Activated naive CD4-positive, alpha-beta T cell treated with anti-CD3 and anti-CD28 coated beads, Interleukin-2, amount 50 U/mL, for 72 hours (primary cell): ENCODE measurements at regions not wholly inside any gene's neighbourhood (a gene's known extent, or its start where the extent isn't known, plus 50 kb on each side); places are given as distances from the start of the nearest gene placed in this dataset.

ENCODE experiments used
- ATAC-seq, 2 donors: fragments of 150-1000 bp; cut with Tn5 transposase; 2 replicates each; pipeline ENCODE4 v1.10.0; 2021; ENCODE audit warnings: mild to moderate bottlenecking in 2 of 2, moderate library complexity in 2 of 2
- DNase-seq, 2 donors: peaks; one replicate each; pipeline ENCODE4 v3.0.0; 2021 to 2022; ENCODE audit warnings: low spot score in 2 of 2
- H3K27ac Mint-ChIP-seq, 2 donors: one replicate each; pipeline ENCODE4 v1.8.0; 2022; ENCODE audit warnings: mild to moderate bottlenecking in 2 of 2, mixed read lengths in 2 of 2
- H3K36me3 Mint-ChIP-seq, 2 donors: one replicate each; pipeline ENCODE4 v1.8.0; 2022; ENCODE audit warnings: mixed read lengths in 2 of 2
- H3K9me3 Mint-ChIP-seq, 2 donors: one replicate each; pipeline ENCODE4 v1.8.0; 2022; ENCODE audit warnings: mixed read lengths in 2 of 2

- ATAC-seq (no peak), DNase-seq (no peak)
- H3K27ac Mint-ChIP-seq, result no peak overlapping the region
Observed at GRCh38 chr6:12586721-12587480, 129.7 kb upstream of the PHACTR1 start.

DNA sequence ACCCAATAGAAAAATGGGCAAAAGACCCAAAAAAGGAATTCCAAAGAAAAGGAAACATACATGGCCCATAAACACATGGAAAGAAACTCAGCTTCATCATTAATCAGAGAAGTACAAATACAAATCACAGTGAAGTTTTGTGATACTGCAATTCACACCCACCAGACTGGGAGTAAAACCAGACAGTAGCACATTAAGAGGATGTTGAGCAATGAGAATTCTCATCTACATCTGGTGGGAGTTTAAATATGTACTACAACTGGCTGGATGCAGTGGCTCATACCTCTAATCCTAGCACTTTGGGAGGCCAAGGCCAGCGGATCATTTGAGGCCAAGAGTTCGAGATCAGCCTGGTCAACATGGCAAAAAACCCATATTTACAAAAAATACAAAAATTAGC, 125.7 kb upstream of the PHACTR1 start:
- DNase-seq (no peak), ATAC-seq (no peak)
- H3K36me3 Mint-ChIP-seq, result no peaks in the 10 kb centered on the region
- H3K27ac Mint-ChIP-seq, result no peak overlapping the region
- no peaks in the 10 kb centered on the region for H3K9me3 Mint-ChIP-seq

More at GRCh38 chr6:12586721-12587480, 129.7 kb upstream of the PHACTR1 start:
- Mint-ChIP-seq H3K9me3 (no peaks in the 10 kb centered on the region), H3K36me3 (no peaks in the 10 kb centered on the region)

GRCh38 chr6:12592634-12593033, 123.9 kb upstream of the PHACTR1 start:
- Mint-ChIP-seq H3K27ac (no peak overlapping the region), H3K9me3 (no peaks in the 10 kb centered on the region), H3K36me3 (no peaks in the 10 kb centered on the region)
- ATAC-seq (no peak), DNase-seq (no peak)

DNA sequence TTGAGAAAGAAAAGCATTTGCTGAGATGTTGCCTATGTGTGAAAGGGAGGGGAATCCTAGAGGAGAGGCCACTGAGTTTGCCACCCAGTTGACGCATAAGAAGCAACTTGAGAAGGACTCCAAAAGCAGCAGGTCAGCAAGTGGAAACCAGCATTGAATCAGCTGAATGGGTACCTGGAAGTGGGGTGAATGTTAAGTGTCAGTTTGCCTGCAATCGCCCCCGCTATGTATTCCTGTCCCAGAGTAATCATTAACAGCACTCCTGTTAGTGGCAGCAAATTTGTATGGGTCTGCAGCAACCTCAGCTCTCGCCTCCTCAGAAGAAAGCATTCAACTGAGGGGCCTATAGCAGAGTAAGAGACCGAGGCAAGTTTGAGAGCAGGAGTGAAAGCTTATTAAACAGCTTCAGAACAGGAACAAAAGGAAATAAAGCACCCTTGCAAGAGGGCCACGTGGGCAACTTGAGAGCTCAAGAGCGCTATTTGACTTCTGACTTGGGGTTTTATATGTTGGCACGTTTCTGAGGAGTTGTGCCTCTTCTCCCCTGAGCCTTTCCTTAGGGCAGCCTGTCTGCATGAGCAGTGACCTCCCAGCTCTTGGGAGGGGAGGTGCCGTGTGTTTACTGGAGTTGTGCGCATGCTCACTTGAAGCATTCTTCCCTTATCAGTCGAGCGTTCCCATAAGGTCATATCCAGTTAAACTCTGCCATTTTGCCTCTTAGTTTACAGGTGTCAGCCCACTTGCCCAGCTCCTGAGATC, 122.6 kb upstream of the PHACTR1 start:
- H3K36me3 Mint-ChIP-seq, result no peaks in the 10 kb centered on the region
- no peak for ATAC-seq
- H3K27ac Mint-ChIP-seq, result no peak overlapping the region
- no peak for DNase-seq
- no peaks in the 10 kb centered on the region for H3K9me3 Mint-ChIP-seq

- no peak overlapping the region for H3K27ac Mint-ChIP-seq
- DNase-seq (no peak), ATAC-seq (no peak)
- no peaks in the 10 kb centered on the region for H3K9me3 Mint-ChIP-seq
- no peaks in the 10 kb centered on the region for H3K36me3 Mint-ChIP-seq
Observed at GRCh38 chr6:12594530-12594893, 122.1 kb upstream of the PHACTR1 start.

DNA sequence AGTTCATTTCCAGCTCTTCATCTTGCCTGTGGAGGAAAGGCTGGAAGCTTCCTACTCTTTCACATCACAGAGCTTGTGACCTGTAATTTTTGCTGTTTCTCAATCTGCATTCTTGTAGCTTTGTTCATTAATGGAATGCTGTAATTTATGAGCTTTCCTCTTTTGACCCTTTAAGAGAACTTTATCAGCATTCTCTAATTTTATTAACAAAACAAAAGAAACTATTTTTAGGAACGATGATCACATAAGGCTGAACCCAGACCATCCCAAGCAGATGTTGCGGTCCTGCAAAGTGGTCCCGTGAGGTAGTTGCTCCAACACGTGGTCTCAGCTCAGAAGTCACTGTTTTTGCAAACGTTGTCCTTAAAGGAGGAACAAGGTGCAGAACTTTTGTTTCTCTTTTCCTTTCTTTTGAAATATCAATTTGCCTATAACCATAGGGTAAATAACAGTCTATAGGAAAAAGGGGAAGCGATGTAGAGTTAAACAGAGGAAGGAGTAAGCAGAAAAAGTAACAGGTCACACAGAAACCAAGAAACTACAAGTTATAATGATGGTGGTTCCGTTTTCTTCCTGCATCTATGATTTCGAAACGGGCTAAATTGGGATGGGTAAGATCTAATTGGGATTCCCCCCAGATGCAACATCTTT, 121.3 kb upstream of the PHACTR1 start:
- DNase-seq (no peak), ATAC-seq (no peak)
- Mint-ChIP-seq H3K9me3 (no peaks in the 10 kb centered on the region), H3K27ac (no peak overlapping the region), H3K36me3 (no peaks in the 10 kb centered on the region)

DNA sequence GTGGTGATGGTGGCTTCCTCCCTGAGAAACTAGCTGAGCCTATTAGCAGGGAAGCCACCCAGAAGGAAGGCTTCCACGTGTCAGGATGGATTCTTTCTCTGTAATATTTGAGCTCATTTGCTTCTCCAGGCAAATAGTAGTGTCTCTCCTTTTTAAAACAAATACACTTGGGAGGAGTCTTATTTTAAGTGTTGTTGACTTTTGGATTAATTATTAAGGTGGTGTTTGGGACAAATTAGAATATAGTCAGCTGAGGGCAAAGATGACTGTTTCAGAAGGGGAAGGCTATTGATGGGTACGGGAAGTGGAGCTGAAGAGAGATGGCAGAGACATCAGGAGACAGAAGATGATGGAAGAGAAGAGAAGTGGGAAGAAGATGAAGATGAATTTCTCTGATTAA, 119.8 kb upstream of the PHACTR1 start:
- no peak overlapping the region for H3K27ac Mint-ChIP-seq
- H3K9me3 Mint-ChIP-seq, result no peaks in the 10 kb centered on the region
- DNase-seq, result no peak
- H3K36me3 Mint-ChIP-seq, result no peaks in the 10 kb centered on the region
- no peak for ATAC-seq

GRCh38 chr6:12598919-12599318, 117.6 kb upstream of the PHACTR1 start:
- Mint-ChIP-seq H3K9me3 (no peaks in the 10 kb centered on the region), H3K27ac (no peak overlapping the region), H3K36me3 (no peaks in the 10 kb centered on the region)
- DNase-seq (no peak), ATAC-seq (no peak)

- no peak for DNase-seq
- no peak for ATAC-seq
- no peaks in the 10 kb centered on the region for H3K9me3 Mint-ChIP-seq
- no peak overlapping the region for H3K27ac Mint-ChIP-seq
- no peaks in the 10 kb centered on the region for H3K36me3 Mint-ChIP-seq
Observed at GRCh38 chr6:12601881-12602280, 114.7 kb upstream of the PHACTR1 start.

DNA sequence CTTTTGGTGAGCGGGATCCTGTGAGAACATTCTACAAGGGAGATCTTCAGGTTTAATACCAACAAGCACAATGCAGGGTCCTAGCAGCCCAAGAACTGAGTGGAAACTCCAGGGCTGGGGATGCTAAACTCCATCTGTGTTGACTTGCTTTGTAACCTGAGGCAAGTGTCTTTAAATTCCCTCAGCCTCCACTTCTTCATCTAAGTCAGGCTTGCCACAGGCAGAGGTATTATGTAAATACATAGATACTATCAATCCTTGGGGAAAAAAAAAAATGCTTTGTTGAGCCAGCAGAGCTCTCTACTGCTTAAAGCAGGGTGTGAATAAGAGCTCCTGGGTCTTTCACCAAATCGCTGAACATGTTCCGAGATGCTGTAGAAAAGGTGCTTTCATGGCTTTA, 114.2 kb upstream of the PHACTR1 start:
- Mint-ChIP-seq H3K27ac (no peak overlapping the region), H3K36me3 (no peaks in the 10 kb centered on the region), H3K9me3 (no peaks in the 10 kb centered on the region)
- ATAC-seq (no peak), DNase-seq (no peak)

GRCh38 chr6:12602951-12603672, 113.5 kb upstream of the PHACTR1 start:
- ATAC-seq (no peak), DNase-seq (no peak)
- H3K27ac Mint-ChIP-seq, result no peak overlapping the region
- H3K36me3 Mint-ChIP-seq, result no peaks in the 10 kb centered on the region
- H3K9me3 Mint-ChIP-seq, result no peaks in the 10 kb centered on the region

DNA sequence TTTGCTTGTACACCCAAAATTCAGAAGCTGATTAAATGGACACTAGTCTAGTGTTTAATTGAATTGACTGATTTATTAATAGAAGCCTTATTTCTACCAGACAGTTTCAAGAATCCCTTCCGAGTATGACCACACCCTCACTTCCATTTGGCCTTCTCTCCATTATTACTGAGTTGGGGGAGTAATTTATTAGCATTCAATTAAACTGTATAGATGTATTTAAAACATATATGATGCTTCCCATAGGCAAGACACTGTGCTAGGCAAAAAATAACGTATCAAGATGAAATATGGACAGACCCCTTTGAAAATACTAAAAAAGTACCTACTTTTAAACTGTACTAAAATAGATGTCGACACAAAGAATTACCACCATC, 112.9 kb upstream of the PHACTR1 start:
- Mint-ChIP-seq H3K36me3 (no peaks in the 10 kb centered on the region), H3K27ac (no peak overlapping the region), H3K9me3 (no peaks in the 10 kb centered on the region)
- ATAC-seq (no peak), DNase-seq (no peak)

DNA sequence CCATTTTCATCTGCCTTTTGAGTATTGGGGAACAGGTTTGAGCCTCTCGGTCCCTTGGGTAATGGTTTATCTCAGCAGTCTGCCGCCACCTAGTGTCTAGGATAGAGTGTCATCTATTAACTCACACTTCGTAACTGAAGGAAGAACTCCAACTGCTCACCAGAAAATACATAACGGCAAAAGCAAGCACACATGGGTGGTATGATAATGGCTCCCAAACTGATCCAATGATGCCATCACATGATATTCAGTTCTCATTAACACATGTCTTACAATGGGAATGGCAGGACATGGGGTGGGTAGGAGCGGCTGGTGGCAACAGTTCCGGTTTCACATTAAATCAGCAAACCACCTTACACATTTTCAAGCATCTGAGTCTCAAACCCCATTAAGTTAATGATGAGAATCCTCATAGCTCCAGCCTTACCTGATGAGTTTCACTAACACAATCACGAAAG, 110.7 kb upstream of the PHACTR1 start:
- ATAC-seq (peak; percentile 73 to 78), DNase-seq (peak in 1 of 2 donors; percentile 56)
- no peak overlapping the region for H3K27ac Mint-ChIP-seq
- no peaks in the 10 kb centered on the region for H3K9me3 Mint-ChIP-seq
- no peaks in the 10 kb centered on the region for H3K36me3 Mint-ChIP-seq

- ATAC-seq (no peak), DNase-seq (no peak)
- no peaks in the 10 kb centered on the region for H3K36me3 Mint-ChIP-seq
- H3K9me3 Mint-ChIP-seq, result no peaks in the 10 kb centered on the region
- H3K27ac Mint-ChIP-seq, result no peak overlapping the region
Observed at GRCh38 chr6:12606616-12607015, 110.0 kb upstream of the PHACTR1 start.

- peak overlapping the region in 1 of 2 donors; percentile 7 for H3K27ac Mint-ChIP-seq
- ATAC-seq, result peak in 1 of 2 donors; percentile 88
Observed at GRCh38 chr6:12608016-12608860, 108.3 kb upstream of the PHACTR1 start.

GRCh38 chr6:12608874-12609273, 107.7 kb upstream of the PHACTR1 start:
- ATAC-seq (no peak), DNase-seq (no peak)
- no peaks in the 10 kb centered on the region for H3K36me3 Mint-ChIP-seq
- peak overlapping the region in 1 of 2 donors; percentile 7 for H3K27ac Mint-ChIP-seq
- no peaks in the 10 kb centered on the region for H3K9me3 Mint-ChIP-seq

More at GRCh38 chr6:12608016-12608860, 108.3 kb upstream of the PHACTR1 start:
- H3K36me3 Mint-ChIP-seq, result no peaks in the 10 kb centered on the region
- no peaks in the 10 kb centered on the region for H3K9me3 Mint-ChIP-seq
- DNase-seq, result no peak
